ENCODE measurements at regions not wholly inside any gene's neighbourhood (a gene's known extent, or its start where the extent isn't known, plus 50 kb on each side); places are given as distances from the start of the nearest gene placed in this dataset.

DNA sequence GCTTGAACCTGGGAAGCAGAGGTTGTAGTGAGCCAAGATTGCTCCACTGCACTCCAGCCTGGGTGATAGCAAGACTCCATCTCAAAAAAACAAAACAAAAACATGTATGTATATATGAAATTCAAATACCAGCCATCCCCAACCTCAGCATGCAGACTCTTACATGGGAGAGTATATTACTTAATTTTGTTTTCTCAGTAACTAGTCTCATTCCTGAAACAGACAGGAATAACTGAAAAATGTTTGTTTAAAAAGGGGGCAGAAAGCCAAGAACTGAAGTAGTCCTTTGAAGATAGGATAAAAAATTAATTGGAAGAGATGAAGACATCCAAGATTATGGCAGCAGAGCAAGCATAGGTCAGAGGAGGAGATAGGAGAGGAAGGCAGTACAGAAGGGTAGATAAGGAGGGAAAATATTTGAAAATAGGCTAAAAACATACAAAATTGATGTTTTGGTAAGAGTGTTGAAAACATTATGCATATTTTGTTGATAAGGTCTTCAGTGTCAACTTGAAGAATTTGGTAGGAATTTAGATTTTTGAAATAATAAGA lies 309.9 kb downstream of the MAT2B start:
- H2BK12ac ChIP-seq (ENCODE audit: low read length in 2 of 2): no peak overlapping the region
- H3K4me2 ChIP-seq (ENCODE audit: low read length, poor library complexity, severe bottlenecking): no peak overlapping the region
- H3K23ac ChIP-seq (ENCODE audit: low read length in 2 of 2): no peak overlapping the region
- H2BK5ac ChIP-seq (ENCODE audit: low read depth, low read length, poor library complexity, severe bottlenecking): no peak overlapping the region
- H3K18ac ChIP-seq (ENCODE audit: low read depth in 1 of 2, low read length in 2 of 2): no peak overlapping the region
- H4K91ac ChIP-seq (ENCODE audit: low read length): no peak overlapping the region
- no peak overlapping the region for H2AK5ac ChIP-seq (ENCODE audit: low read length, severe bottlenecking)
- H3K9me3 ChIP-seq (ENCODE audit: control insufficient read depth, low read length): peaks cover 22% of the 10 kb centered on the region
- no peak overlapping the region for H3K27ac ChIP-seq (ENCODE audit: low read length, poor library complexity, severe bottlenecking)
- H3K79me1 ChIP-seq (replicated peaks; ENCODE audit: low read length, poor library complexity, severe bottlenecking): no peaks in the 10 kb centered on the region
- H3K4me1 ChIP-seq (ENCODE audit: control insufficient read depth, insufficient read depth, low read depth, low read length): no peaks in the 10 kb centered on the region
- no peak overlapping the region for H4K8ac ChIP-seq (ENCODE audit: low read length)
- no peak overlapping the region for H3K9ac ChIP-seq (ENCODE audit: low read length)
- no peak overlapping the region for H3K4ac ChIP-seq (ENCODE audit: low read depth in 1 of 2, low read length in 2 of 2)
- no peak overlapping the region for H2AFZ ChIP-seq (ENCODE audit: low read depth, low read length)
- DNase-seq: no peak
- no peaks in the 10 kb centered on the region for H3K36me3 ChIP-seq (ENCODE audit: control insufficient read depth in 1 of 2, insufficient read depth in 2 of 2, low read depth in 1 of 2, low read length in 2 of 2)
- no peak overlapping the region for H3K4me3 ChIP-seq (ENCODE audit: insufficient read depth in 1 of 2, low read depth in 1 of 2, low read length in 2 of 2)
- no peaks in the 10 kb centered on the region for H3K27me3 ChIP-seq (ENCODE audit: control insufficient read depth in 1 of 2, insufficient read depth in 1 of 2, low read length in 2 of 2)
- H2BK15ac ChIP-seq (ENCODE audit: low read depth, poor library complexity, severe bottlenecking): no peak overlapping the region
- no peak overlapping the region for H2BK120ac ChIP-seq (ENCODE audit: low read depth, low read length)
- H3K14ac ChIP-seq (ENCODE audit: low read length in 2 of 2): no peak overlapping the region

DNA sequence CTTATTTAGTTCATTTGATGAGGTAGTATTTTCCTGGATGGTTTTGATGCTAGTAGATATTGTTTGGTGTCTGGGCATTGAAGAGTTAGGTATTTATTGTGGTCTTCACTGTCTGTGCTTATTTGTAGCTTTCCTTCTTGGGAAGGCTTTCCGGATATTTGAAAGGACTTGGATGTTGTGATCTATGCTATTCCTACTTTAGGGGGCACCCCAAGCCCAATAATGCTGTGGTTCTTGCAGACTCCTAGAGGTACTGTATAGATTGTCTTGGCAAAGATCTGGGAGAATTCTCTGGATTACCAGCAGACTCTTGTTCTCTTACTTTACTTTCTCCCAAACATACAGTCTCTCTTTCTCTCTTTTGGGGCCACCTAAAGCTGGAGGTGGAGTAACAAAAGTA lies 315.7 kb downstream of the MAT2B start:
- H3K9me3 ChIP-seq (ENCODE audit: control insufficient read depth, low read length): peaks cover 43% of the 10 kb centered on the region
- WGBS: 92% methylated on average over 1 of the region's 1 CpG

DNA sequence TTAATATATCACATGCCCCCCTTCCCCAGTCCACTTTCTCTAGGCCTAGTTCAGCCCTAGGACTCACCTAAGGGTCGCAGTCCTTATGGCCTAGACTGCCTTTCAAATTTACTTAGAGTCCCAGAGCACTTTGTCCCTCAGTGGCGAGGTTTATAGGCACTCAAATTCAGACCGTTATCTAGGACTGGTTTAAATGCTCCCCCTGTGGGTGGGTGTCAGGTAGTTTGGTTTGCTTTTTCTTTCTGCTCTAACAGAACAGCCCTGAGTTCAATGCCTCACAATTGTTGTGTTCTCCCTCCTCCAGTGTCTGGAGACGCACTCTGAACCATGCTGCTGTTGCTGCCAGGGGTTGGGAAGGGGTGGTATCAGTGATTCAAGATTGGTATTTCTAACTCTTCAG lies 317.1 kb downstream of the MAT2B start:
- H3K14ac ChIP-seq (ENCODE audit: low read length in 2 of 2): no peak overlapping the region
- no peak overlapping the region for H3K9ac ChIP-seq (ENCODE audit: low read length)
- no peak overlapping the region for H4K8ac ChIP-seq (ENCODE audit: low read length)
- no peak overlapping the region for H3K4ac ChIP-seq (ENCODE audit: low read depth in 1 of 2, low read length in 2 of 2)
- H3K4me3 ChIP-seq (ENCODE audit: insufficient read depth in 1 of 2, low read depth in 1 of 2, low read length in 2 of 2): no peak overlapping the region
- H3K27ac ChIP-seq (ENCODE audit: low read length, poor library complexity, severe bottlenecking): no peak overlapping the region
- H3K4me2 ChIP-seq (ENCODE audit: low read length, poor library complexity, severe bottlenecking): no peak overlapping the region
- H3K36me3 ChIP-seq (ENCODE audit: control insufficient read depth in 1 of 2, insufficient read depth in 2 of 2, low read depth in 1 of 2, low read length in 2 of 2): no peaks in the 10 kb centered on the region
- H3K23ac ChIP-seq (ENCODE audit: low read length in 2 of 2): no peak overlapping the region
- no peak overlapping the region for H2AFZ ChIP-seq (ENCODE audit: low read depth, low read length)
- no peaks in the 10 kb centered on the region for H3K27me3 ChIP-seq (ENCODE audit: control insufficient read depth in 1 of 2, insufficient read depth in 1 of 2, low read length in 2 of 2)
- H4K91ac ChIP-seq (ENCODE audit: low read length): no peak overlapping the region
- no peak overlapping the region for H2BK5ac ChIP-seq (ENCODE audit: low read depth, low read length, poor library complexity, severe bottlenecking)
- no peak overlapping the region for H2BK120ac ChIP-seq (ENCODE audit: low read depth, low read length)
- H2BK15ac ChIP-seq (ENCODE audit: low read depth, poor library complexity, severe bottlenecking): no peak overlapping the region
- 63% methylated on average over 4 of the region's 4 CpGs for WGBS
- no peak overlapping the region for H3K18ac ChIP-seq (ENCODE audit: low read depth in 1 of 2, low read length in 2 of 2)
- no peak overlapping the region for H2BK12ac ChIP-seq (ENCODE audit: low read length in 2 of 2)
- no peak for DNase-seq
- no peak overlapping the region for H2AK5ac ChIP-seq (ENCODE audit: low read length, severe bottlenecking)
- H3K9me3 ChIP-seq (ENCODE audit: control insufficient read depth, low read length): peaks cover 33% of the 10 kb centered on the region
- H3K79me1 ChIP-seq (replicated peaks; ENCODE audit: low read length, poor library complexity, severe bottlenecking): no peaks in the 10 kb centered on the region
- no peaks in the 10 kb centered on the region for H3K4me1 ChIP-seq (ENCODE audit: control insufficient read depth, insufficient read depth, low read depth, low read length)

More for the DNA sequence above, 315.7 kb downstream of the MAT2B start:
- no peaks in the 10 kb centered on the region for H3K79me1 ChIP-seq (replicated peaks; ENCODE audit: low read length, poor library complexity, severe bottlenecking)
- H2BK5ac ChIP-seq (ENCODE audit: low read depth, low read length, poor library complexity, severe bottlenecking): no peak overlapping the region
- H2AK5ac ChIP-seq (ENCODE audit: low read length, severe bottlenecking): no peak overlapping the region
- H3K4me3 ChIP-seq (ENCODE audit: insufficient read depth in 1 of 2, low read depth in 1 of 2, low read length in 2 of 2): no peak overlapping the region
- no peak overlapping the region for H3K18ac ChIP-seq (ENCODE audit: low read depth in 1 of 2, low read length in 2 of 2)
- H3K4ac ChIP-seq (ENCODE audit: low read depth in 1 of 2, low read length in 2 of 2): no peak overlapping the region
- no peak overlapping the region for H3K23ac ChIP-seq (ENCODE audit: low read length in 2 of 2)
- H3K9ac ChIP-seq (ENCODE audit: low read length): no peak overlapping the region
- H3K27me3 ChIP-seq (ENCODE audit: control insufficient read depth in 1 of 2, insufficient read depth in 1 of 2, low read length in 2 of 2): no peaks in the 10 kb centered on the region
- H3K4me1 ChIP-seq (ENCODE audit: control insufficient read depth, insufficient read depth, low read depth, low read length): no peaks in the 10 kb centered on the region
- no peak overlapping the region for H2BK15ac ChIP-seq (ENCODE audit: low read depth, poor library complexity, severe bottlenecking)
- DNase-seq: peak; percentile 2
- H4K91ac ChIP-seq (ENCODE audit: low read length): no peak overlapping the region
- H2AFZ ChIP-seq (ENCODE audit: low read depth, low read length): no peak overlapping the region
- no peak overlapping the region for H2BK120ac ChIP-seq (ENCODE audit: low read depth, low read length)
- H3K4me2 ChIP-seq (ENCODE audit: low read length, poor library complexity, severe bottlenecking): no peak overlapping the region
- no peak overlapping the region for H4K8ac ChIP-seq (ENCODE audit: low read length)
- no peak overlapping the region for H2BK12ac ChIP-seq (ENCODE audit: low read length in 2 of 2)
- H3K14ac ChIP-seq (ENCODE audit: low read length in 2 of 2): no peak overlapping the region
- H3K36me3 ChIP-seq (ENCODE audit: control insufficient read depth in 1 of 2, insufficient read depth in 2 of 2, low read depth in 1 of 2, low read length in 2 of 2): no peaks in the 10 kb centered on the region
- H3K27ac ChIP-seq (ENCODE audit: low read length, poor library complexity, severe bottlenecking): no peak overlapping the region

DNA sequence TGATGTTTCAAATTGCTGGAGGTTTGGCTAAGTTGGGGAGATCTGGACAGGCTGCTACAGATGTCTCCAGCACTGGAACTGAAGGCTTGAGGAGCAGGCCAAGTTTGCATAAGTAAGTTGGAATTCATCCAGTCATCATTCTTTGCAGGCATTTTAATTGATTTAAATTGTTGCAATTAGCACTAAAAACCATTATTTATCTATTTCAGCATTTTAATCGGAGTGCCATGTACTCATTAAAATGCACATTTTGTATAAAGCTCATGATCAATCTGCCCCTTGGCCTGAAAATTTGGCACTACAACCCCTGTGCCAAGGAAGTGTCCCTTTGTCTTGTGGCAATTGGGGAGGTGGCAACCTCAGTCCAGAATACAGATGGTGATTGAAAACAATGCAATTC lies 320.2 kb downstream of the MAT2B start:
- H3K4me1 ChIP-seq (ENCODE audit: control insufficient read depth, insufficient read depth, low read depth, low read length): no peaks in the 10 kb centered on the region
- H2BK120ac ChIP-seq (ENCODE audit: low read depth, low read length): no peak overlapping the region
- no peak overlapping the region for H3K4ac ChIP-seq (ENCODE audit: low read depth in 1 of 2, low read length in 2 of 2)
- no peaks in the 10 kb centered on the region for H3K79me1 ChIP-seq (replicated peaks; ENCODE audit: low read length, poor library complexity, severe bottlenecking)
- H3K27me3 ChIP-seq (ENCODE audit: control insufficient read depth in 1 of 2, insufficient read depth in 1 of 2, low read length in 2 of 2): no peaks in the 10 kb centered on the region
- no peak overlapping the region for H4K8ac ChIP-seq (ENCODE audit: low read length)
- no peak overlapping the region for H2AK5ac ChIP-seq (ENCODE audit: low read length, severe bottlenecking)
- H2AFZ ChIP-seq (ENCODE audit: low read depth, low read length): no peak overlapping the region
- H3K18ac ChIP-seq (ENCODE audit: low read depth in 1 of 2, low read length in 2 of 2): no peak overlapping the region
- no peak overlapping the region for H2BK5ac ChIP-seq (ENCODE audit: low read depth, low read length, poor library complexity, severe bottlenecking)
- no peak overlapping the region for H3K14ac ChIP-seq (ENCODE audit: low read length in 2 of 2)
- no peak overlapping the region for H3K23ac ChIP-seq (ENCODE audit: low read length in 2 of 2)
- no peak overlapping the region for H4K91ac ChIP-seq (ENCODE audit: low read length)
- H3K9me3 ChIP-seq (ENCODE audit: control insufficient read depth, low read length): peaks cover 29% of the 10 kb centered on the region
- no peak overlapping the region for H3K4me2 ChIP-seq (ENCODE audit: low read length, poor library complexity, severe bottlenecking)
- H3K9ac ChIP-seq (ENCODE audit: low read length): no peak overlapping the region
- no peaks in the 10 kb centered on the region for H3K36me3 ChIP-seq (ENCODE audit: control insufficient read depth in 1 of 2, insufficient read depth in 2 of 2, low read depth in 1 of 2, low read length in 2 of 2)
- H2BK15ac ChIP-seq (ENCODE audit: low read depth, poor library complexity, severe bottlenecking): no peak overlapping the region
- H2BK12ac ChIP-seq (ENCODE audit: low read length in 2 of 2): no peak overlapping the region
- no peak overlapping the region for H3K27ac ChIP-seq (ENCODE audit: low read length, poor library complexity, severe bottlenecking)
- H3K4me3 ChIP-seq (ENCODE audit: insufficient read depth in 1 of 2, low read depth in 1 of 2, low read length in 2 of 2): no peak overlapping the region
- no peak for DNase-seq
- 92% methylated on average over 1 of the region's 1 CpG for WGBS
